GM12878 (cell line): ENCODE measurements at regions not wholly inside any gene's neighbourhood (a gene's known extent, or its start where the extent isn't known, plus 50 kb on each side); places are given as distances from the start of the nearest gene placed in this dataset.

Experiments used
- ATAC-seq: fragments of 200-7000 bp; cut with Tn5 transposase; 3 replicates; pipeline ENCODE4 v1.9.1; 2020; ENCODE audit warnings: mild to moderate bottlenecking, moderate library complexity
- BruUV-seq: library from RNA; stranded (reverse); fragments of 400-500 nt; replicated peaks from 2 replicates; lab custom pipeline; 2021; lab: Mats Ljungman, UMichigan
- CTCF ChIA-PET: fragments of 300-600 bp; sonication (Branson Sonifier 250); formaldehyde crosslinking; extraction: SDS; loops from one replicate; lab custom pipeline; 2021; ENCODE audit warnings: inconsistent platforms; lab: Yijun Ruan, JAX
- POLR2A ChIA-PET: fragments of 350-600 bp; formaldehyde crosslinking; extraction: SDS; loops from one replicate; lab custom pipeline; 2021; ENCODE audit warnings: inconsistent platforms; lab: Charles Lee
- RAD21 ChIA-PET: fragments of 300-600 bp; sonication (Branson Sonifier 250); formaldehyde crosslinking; loops from one replicate; lab custom pipeline; 2023; ENCODE audit warnings: antibody characterized with exemption; ENCODE audit not compliant: unreplicated experiment; lab: Charles Lee
- SMC1A ChIA-PET: fragments of 300-600 bp; sonication (Branson Sonifier 250); formaldehyde crosslinking; loops from one replicate; lab custom pipeline; 2023; ENCODE audit not compliant: unreplicated experiment, uncharacterized antibody; lab: Charles Lee
- DNase-seq: peaks from one replicate; pipeline ENCODE4 v3.0.0-alpha.2; 2011; ENCODE audit warnings: low read depth, low spot score
- FAIRE-seq: peaks from 3 replicates; lab custom pipeline; 2011; peaks lifted over from hg19 to GRCh38; lab: Jason Lieb, UNC
- H2AFZ ChIP-seq: 2 replicates; pipeline ENCODE4 v1.6.0; 2011; ENCODE audit warnings: low read depth, low read length, control low read depth; ENCODE audit not compliant: control insufficient read depth
- H3K27ac ChIP-seq: 2 replicates; pipeline ENCODE4 v1.5.1; 2011; ENCODE audit warnings: control low read depth; ENCODE audit not compliant: control insufficient read depth, insufficient read depth
- H3K27me3 ChIP-seq, 2 experiments: replicated peaks in 1 of 2; 2 replicates each; pipeline versions ENCODE4 v1.6.0 to v1.6.1; 2011; ENCODE audit warnings: low read length in 1 of 2; ENCODE audit not compliant: control insufficient read depth in 2 of 2, insufficient read depth in 2 of 2
- H3K36me3 ChIP-seq, 2 experiments: 2 replicates each; pipeline ENCODE4 v1.5.1; 2011; ENCODE audit warnings: low read length in 1 of 2; ENCODE audit not compliant: control insufficient read depth in 2 of 2, insufficient read depth in 2 of 2
- H3K4me1 ChIP-seq: 2 replicates; pipeline ENCODE4 v1.6.1; 2011; ENCODE audit warnings: mild to moderate bottlenecking, low read length, moderate library complexity, mixed read lengths; ENCODE audit not compliant: control insufficient read depth, insufficient read depth
- H3K4me2 ChIP-seq: 2 replicates; pipeline ENCODE4 v1.6.0; 2011; ENCODE audit warnings: control low read depth; ENCODE audit not compliant: control insufficient read depth, insufficient read depth
- H3K4me3 ChIP-seq: fragments of 200-600 bp; sonication (generic); 2 replicates; pipeline ENCODE4 v1.5.1; 2016
- H3K79me2 ChIP-seq: 2 replicates; pipeline ENCODE4 v1.6.0; 2011; ENCODE audit warnings: low read length; ENCODE audit not compliant: control insufficient read depth, insufficient read depth
- H3K9ac ChIP-seq: 2 replicates; pipeline ENCODE4 v1.8.0; 2011; ENCODE audit warnings: low read length, control low read depth, mixed read lengths; ENCODE audit not compliant: control insufficient read depth, insufficient read depth
- H3K9me3 ChIP-seq: replicated peaks from 3 replicates; pipeline ENCODE4 v1.5.1; 2011; ENCODE audit warnings: mild to moderate bottlenecking, low read length; ENCODE audit not compliant: control insufficient read depth, insufficient read depth
- H4K20me1 ChIP-seq: 2 replicates; pipeline ENCODE4 v1.6.0; 2011; ENCODE audit not compliant: control insufficient read depth, insufficient read depth
- ASH2L ChIP-seq: fragments of 300-600, 200-600 bp; sonication (generic); IDR thresholded peaks from 2 replicates; pipeline ENCODE4 v1.6.1; 2017; ENCODE audit warnings: low read depth, mild to moderate bottlenecking, borderline replicate concordance
- ATF2 ChIP-seq: IDR thresholded peaks from 2 replicates; pipeline ENCODE4 v1.6.1; 2012; ENCODE audit warnings: low read length, inconsistent platforms
- CHD2 ChIP-seq: IDR thresholded peaks from 2 replicates; pipeline ENCODE4 v1.6.1; 2011; ENCODE audit warnings: low read depth, low read length, improper control_type of control experiment, borderline replicate concordance
- E2F8 ChIP-seq: fragments of 450-650 bp; IDR thresholded peaks from 2 replicates; pipeline ENCODE4 v1.6.1; 2018; ENCODE audit warnings: mild to moderate bottlenecking, low read depth, moderate library complexity; ENCODE audit not compliant: partially characterized antibody
- PKNOX1 ChIP-seq: fragments of 450-650 bp; IDR thresholded peaks from 2 replicates; pipeline ENCODE4 v1.6.1; 2016; ENCODE audit warnings: mild to moderate bottlenecking
- POLR2A ChIP-seq: IDR thresholded peaks from 2 replicates; pipeline ENCODE4 v1.6.1; 2011; ENCODE audit warnings: low read depth, mild to moderate bottlenecking, low read length
- POLR2AphosphoS5 ChIP-seq: IDR thresholded peaks from 2 replicates; pipeline ENCODE4 v1.6.1; 2011; ENCODE audit warnings: mild to moderate bottlenecking, low read length, inconsistent platforms
- RCOR1 ChIP-seq: conservative IDR thresholded peaks from 2 replicates; pipeline ENCODE4 v1.6.1; 2012; ENCODE audit warnings: low read depth, low read length, improper control_type of control experiment
- WRNIP1 ChIP-seq: IDR thresholded peaks from 2 replicates; pipeline ENCODE4 v1.6.1; 2011; ENCODE audit warnings: low read depth, low read length, improper control_type of control experiment, borderline replicate concordance
- WGBS: methylation state at CpG from one replicate; pipeline ENCODE4 v1.1.6; 2016; ENCODE audit warnings: low lambda C conversion rate; ENCODE audit not compliant: insufficient replicate concordance, insufficient coverage; ENCODE audit errors: missing lambda C conversion rate; 5-methylcytosine and 5-hydroxymethylcytosine counted together
- in situ Hi-C: fragments of 300-500 bp; cut with MboI; formaldehyde crosslinking; loops from 9 replicates; pipeline ENCODE4 v1.14.3; 2018; ENCODE audit warnings: mixed read lengths
- intact Hi-C: fragments of 100-400 bp; cut with micrococcal nuclease; formaldehyde crosslinking; loops from one replicate; pipeline ENCODE4 v1.14.2; 2022; ENCODE audit not compliant: unreplicated experiment

- no peak for TF ChIP-seq E2F8
- TF ChIP-seq WRNIP1, result no peak
- no peak for TF ChIP-seq ASH2L
- TF ChIP-seq CHD2, result no peak
- TF ChIP-seq POLR2A, result no peak
- TF ChIP-seq ATF2, result no peak
Measured at GRCh38 chr7:131076711-131077181, 250.9 kb upstream of the MKLN1 start (continued).

GRCh38 chr7:131077735-131078134 lies 249.9 kb upstream of the MKLN1 start:
- Histone ChIP-seq H3K79me2 (peaks cover 1% of the 10 kb centered on the region), H3K27me3 (no peaks in the 10 kb centered on the region), H3K27ac (no peak overlapping the region), H2AFZ (no peak overlapping the region), H3K9me3 (no peaks in the 10 kb centered on the region), H3K4me3 (no peak overlapping the region), H3K36me3 (peaks cover 4 to 7% of the 10 kb centered on the region in 2 experiments), H3K4me1 (no peaks in the 10 kb centered on the region), H4K20me1 (no peaks in the 10 kb centered on the region), H3K9ac (no peak overlapping the region), H3K4me2 (no peak overlapping the region)
- intact Hi-C loops, result no loop called here
- ChIA-PET POLR2A (no interaction called here), CTCF (no interaction called here), RAD21 (no interaction called here), SMC1A (no interaction called here)
- no TSS peak for BruUV-seq
- TF ChIP-seq PKNOX1 (no peak), POLR2AphosphoS5 (0 out of 2 replicates have a peak, but pooled peaks have one; percentile 9), RCOR1 (no peak)
- WGBS, result 74% methylated on average over 4 of the region's 4 CpGs
- in situ Hi-C loops, result no loop called here
- DNase-seq, result no peak
- no peak for ATAC-seq
- FAIRE-seq, result no peak
